HepG2 (cell line): ENCODE measurements at regions not wholly inside any gene's neighbourhood (a gene's known extent, or its start where the extent isn't known, plus 50 kb on each side); places are given as distances from the start of the nearest gene placed in this dataset.

ENCODE experiments used
- ATAC-seq: fragments of 200-7000 bp; cut with Tn5 transposase; 3 replicates; pipeline ENCODE4 v1.9.1; 2020; ENCODE audit warnings: mild to moderate bottlenecking, moderate library complexity
- BruUV-seq: library from RNA; stranded (reverse); fragments of 400-500 nt; replicated peaks from 2 replicates; lab custom pipeline; 2021; lab: Mats Ljungman, UMichigan
- CTCF ChIA-PET: fragments of 300-600 bp; formaldehyde crosslinking; extraction: SDS; loops from one replicate; lab custom pipeline; 2021; ENCODE audit warnings: low total read pairs, inconsistent platforms, low intra/inter-chr PET ratio; lab: Yijun Ruan, JAX
- POLR2A ChIA-PET: fragments of 350-600 bp; sonication (Branson Sonifier 250); formaldehyde crosslinking; loops from one replicate; lab custom pipeline; 2020; ENCODE audit warnings: antibody characterized with exemption, inconsistent platforms; lab: Yijun Ruan, JAX
- DNase-seq: peaks from one replicate; pipeline ENCODE4 v3.0.0-alpha.2; 2015; ENCODE audit warnings: low spot score
- FAIRE-seq: peaks from 3 replicates; lab custom pipeline; 2011; peaks lifted over from hg19 to GRCh38; lab: Jason Lieb, UNC
- H2AFZ ChIP-seq: one replicate; pipeline ENCODE4 v1.6.1; 2011; ENCODE audit warnings: low read length, inconsistent platforms
- H3K27ac ChIP-seq: fragments of 300-600 bp; 3 replicates; pipeline ENCODE4 v1.8.0; 2011; ENCODE audit warnings: mixed run types, mild to moderate bottlenecking, mixed read lengths, low read length, inconsistent platforms; ENCODE audit not compliant: insufficient read depth; ENCODE audit errors: extremely low read length
- H3K27me3 ChIP-seq, 2 experiments: fragments of 200-600 bp in 1 of 2; 2 replicates in 1 of 2; 3 replicates in 1 of 2; pipeline versions ENCODE4 v1.6.0 to v1.8.0; 2011; ENCODE audit warnings: low read length in 2 of 2, mild to moderate bottlenecking in 2 of 2, moderate library complexity in 2 of 2, inconsistent platforms in 1 of 2; ENCODE audit not compliant: insufficient read depth in 2 of 2, control insufficient read depth in 1 of 2
- H3K36me3 ChIP-seq, 2 experiments: fragments of 200-600 bp in 1 of 2; replicated peaks in 1 of 2; 2 replicates in 1 of 2; 3 replicates in 1 of 2; pipeline versions ENCODE4 v1.5.1 to v1.8.0; 2011; ENCODE audit warnings: low read length in 2 of 2, inconsistent platforms in 1 of 2; ENCODE audit not compliant: insufficient read depth in 2 of 2, control insufficient read depth in 1 of 2
- H3K4me1 ChIP-seq: 2 replicates; pipeline ENCODE4 v1.5.1; 2012; ENCODE audit warnings: low read length, inconsistent platforms; ENCODE audit not compliant: insufficient read depth
- H3K4me2 ChIP-seq: 2 replicates; pipeline ENCODE4 v1.6.0; 2011; ENCODE audit warnings: low read depth, low read length, inconsistent platforms
- H3K4me3 ChIP-seq, 3 experiments: fragments of 200-600 bp in 1 of 3; sonication (generic), shearing (Covaris generic) in 1 of 3; replicated peaks in 1 of 3; 2 replicates each; pipeline ENCODE4 v1.5.1; 2011 to 2016; ENCODE audit warnings: low read length in 3 of 3, inconsistent platforms in 2 of 3, low read depth in 2 of 3, mild to moderate bottlenecking in 2 of 3, control low read depth in 1 of 3, mixed read lengths in 1 of 3; ENCODE audit not compliant: insufficient read depth in 1 of 3
- H3K79me2 ChIP-seq: one replicate; pipeline ENCODE4 v1.6.1; 2011; ENCODE audit warnings: low read length, inconsistent platforms; ENCODE audit not compliant: insufficient read depth
- H3K9ac ChIP-seq: 2 replicates; pipeline ENCODE4 v1.6.0; 2011; ENCODE audit warnings: mild to moderate bottlenecking, low read depth, low read length, inconsistent platforms; ENCODE audit not compliant: insufficient read depth
- H3K9me3 ChIP-seq: 2 replicates; pipeline ENCODE4 v1.5.1; 2012; ENCODE audit warnings: mild to moderate bottlenecking, low read length
- H4K20me1 ChIP-seq: 2 replicates; pipeline ENCODE4 v1.6.0; 2011; ENCODE audit warnings: inconsistent platforms, mild to moderate bottlenecking, low read length, moderate library complexity; ENCODE audit not compliant: insufficient read depth
- ATF1 ChIP-seq: IDR thresholded peaks from 2 replicates; pipeline ENCODE4 v1.6.1; 2016; ENCODE audit warnings: mild to moderate bottlenecking, control low read depth
- MNT ChIP-seq: fragments of 450-650 bp; IDR thresholded peaks from 2 replicates; pipeline ENCODE4 v1.6.1; 2016
- ZNF598 ChIP-seq: sonication (generic); formaldehyde crosslinking; IDR thresholded peaks from 2 replicates; pipeline ENCODE4 v1.5.1; 2020; ENCODE audit warnings: mild to moderate bottlenecking, missing genetic modification reagents, borderline replicate concordance
- ZNF703 ChIP-seq: sonication (generic); formaldehyde crosslinking; IDR thresholded peaks from 2 replicates; pipeline ENCODE4 v1.5.1; 2020; ENCODE audit warnings: missing genetic modification reagents, mild to moderate bottlenecking, moderate library complexity, borderline replicate concordance
- WGBS: methylation state at CpG from one replicate; pipeline ENCODE4 v1.1.6; 2017; ENCODE audit warnings: low lambda C conversion rate; 5-methylcytosine and 5-hydroxymethylcytosine counted together
- in situ Hi-C: cut with HindIII; loops from 2 replicates; pipeline ENCODE4 v1.10.0; 2017; ENCODE audit warnings: low pct_unique_long_range_greater_than_20kb; ENCODE audit not compliant: extremely low pct_ligation_motif_present
- intact Hi-C: fragments of 100-400 bp; cut with micrococcal nuclease; formaldehyde crosslinking; loops from one replicate; pipeline ENCODE4 v1.10.0; 2022; ENCODE audit not compliant: unreplicated experiment
- TF ChIP-seq, protein P1 (sequence below): sonication (generic); formaldehyde crosslinking; IDR thresholded peaks from 2 replicates; pipeline ENCODE4 v1.4.0; 2020; ENCODE audit warnings: missing genetic modification reagents, borderline replicate concordance
- TF ChIP-seq, protein P2 (sequence below): IDR thresholded peaks from 2 replicates; pipeline ENCODE4 v1.6.1; 2016; ENCODE audit warnings: missing compliant biosample characterization, missing genetic modification reagents, borderline replicate concordance

GRCh38 chr7:32661929-32662328 lies 166.6 kb downstream of the AVL9 start:
- FAIRE-seq (no peak), DNase-seq (no peak), ATAC-seq (no peak)
- H3K4me2 ChIP-seq = no peak overlapping the region
- WGBS = 100% methylated on average over 1 of the region's 1 CpG
- no peaks in the 10 kb centered on the region for H4K20me1 ChIP-seq
- no peak overlapping the region for H2AFZ ChIP-seq
- TF ChIP-seq ZNF703 (CRISPR knock-in tag) (no peak), ZNF598 (no peak), MNT (peak; percentile 45; the same call in 1 of the 2 replicates), ATF1 (CRISPR knock-in tag) (no peak)
- TF ChIP-seq, protein P1, sequence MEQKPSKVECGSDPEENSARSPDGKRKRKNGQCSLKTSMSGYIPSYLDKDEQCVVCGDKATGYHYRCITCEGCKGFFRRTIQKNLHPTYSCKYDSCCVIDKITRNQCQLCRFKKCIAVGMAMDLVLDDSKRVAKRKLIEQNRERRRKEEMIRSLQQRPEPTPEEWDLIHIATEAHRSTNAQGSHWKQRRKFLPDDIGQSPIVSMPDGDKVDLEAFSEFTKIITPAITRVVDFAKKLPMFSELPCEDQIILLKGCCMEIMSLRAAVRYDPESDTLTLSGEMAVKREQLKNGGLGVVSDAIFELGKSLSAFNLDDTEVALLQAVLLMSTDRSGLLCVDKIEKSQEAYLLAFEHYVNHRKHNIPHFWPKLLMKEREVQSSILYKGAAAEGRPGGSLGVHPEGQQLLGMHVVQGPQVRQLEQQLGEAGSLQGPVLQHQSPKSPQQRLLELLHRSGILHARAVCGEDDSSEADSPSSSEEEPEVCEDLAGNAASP (CRISPR knock-in tag) = no peak
- TF ChIP-seq, protein P2, sequence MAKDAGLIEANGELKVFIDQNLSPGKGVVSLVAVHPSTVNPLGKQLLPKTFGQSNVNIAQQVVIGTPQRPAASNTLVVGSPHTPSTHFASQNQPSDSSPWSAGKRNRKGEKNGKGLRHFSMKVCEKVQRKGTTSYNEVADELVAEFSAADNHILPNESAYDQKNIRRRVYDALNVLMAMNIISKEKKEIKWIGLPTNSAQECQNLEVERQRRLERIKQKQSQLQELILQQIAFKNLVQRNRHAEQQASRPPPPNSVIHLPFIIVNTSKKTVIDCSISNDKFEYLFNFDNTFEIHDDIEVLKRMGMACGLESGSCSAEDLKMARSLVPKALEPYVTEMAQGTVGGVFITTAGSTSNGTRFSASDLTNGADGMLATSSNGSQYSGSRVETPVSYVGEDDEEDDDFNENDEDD = no peak
- H3K9me3 ChIP-seq = no peaks in the 10 kb centered on the region
- H3K4me1 ChIP-seq = peaks cover 58% of the 10 kb centered on the region
- POLR2A ChIA-PET = interaction anchor here (0.9 kb wide), 1 partner anchor 8 kb away, joined by 4 read pairs; no protein-coding TSS in a partner anchor
- H3K36me3 ChIP-seq = no peaks in the 10 kb centered on the region; a peak in 1 of 5 replicates
- H3K27me3 ChIP-seq = no peaks in the 10 kb centered on the region
- peaks cover 4% of the 10 kb centered on the region for H3K79me2 ChIP-seq
- no peak overlapping the region for H3K27ac ChIP-seq
- intact Hi-C loops (no loop called here), in situ Hi-C loops (no loop called here)
- CTCF ChIA-PET = no interaction called here
- H3K9ac ChIP-seq = no peak overlapping the region
- no peak overlapping the region for H3K4me3 ChIP-seq
- no TSS peak for BruUV-seq
